Coronary artery (tissue), 2 donors: ENCODE measurements at regions not wholly inside any gene's neighbourhood (a gene's known extent, or its start where the extent isn't known, plus 50 kb on each side); places are given as distances from the start of the nearest gene placed in this dataset.

Source experiments
- DNase-seq: peaks from one replicate; pipeline ENCODE4 v3.0.0-alpha.2; 2017; ENCODE audit warnings: low spot score
- H3K27ac ChIP-seq, 2 donors: fragments of 200-600 bp; sonication (generic); one replicate each; pipeline ENCODE4 v1.5.1; 2016 to 2019
- H3K4me3 ChIP-seq: fragments of 200-600 bp; sonication (generic); 2 replicates; pipeline ENCODE4 v1.5.1; 2016; ENCODE audit warnings: mild to moderate bottlenecking, moderate library complexity
- CTCF ChIP-seq: fragments of 200-600 bp; sonication (generic); IDR thresholded peaks from one replicate; pipeline ENCODE4 v1.5.1; 2019; ENCODE audit warnings: antibody characterized with exemption

GRCh38 chr13:37212826-37213225 is 107.4 kb upstream of the CSNK1A1L start:
- no peak overlapping the region for H3K27ac ChIP-seq
- no peak for TF ChIP-seq CTCF
- no peak overlapping the region for H3K4me3 ChIP-seq
- DNase-seq, result no peak

- DNase-seq, result no peak
- TF ChIP-seq CTCF, result no peak
- Histone ChIP-seq H3K27ac (no peak overlapping the region), H3K4me3 (no peak overlapping the region)
Measured at GRCh38 chr13:37211487-37211886, 106.0 kb upstream of the CSNK1A1L start.

DNA sequence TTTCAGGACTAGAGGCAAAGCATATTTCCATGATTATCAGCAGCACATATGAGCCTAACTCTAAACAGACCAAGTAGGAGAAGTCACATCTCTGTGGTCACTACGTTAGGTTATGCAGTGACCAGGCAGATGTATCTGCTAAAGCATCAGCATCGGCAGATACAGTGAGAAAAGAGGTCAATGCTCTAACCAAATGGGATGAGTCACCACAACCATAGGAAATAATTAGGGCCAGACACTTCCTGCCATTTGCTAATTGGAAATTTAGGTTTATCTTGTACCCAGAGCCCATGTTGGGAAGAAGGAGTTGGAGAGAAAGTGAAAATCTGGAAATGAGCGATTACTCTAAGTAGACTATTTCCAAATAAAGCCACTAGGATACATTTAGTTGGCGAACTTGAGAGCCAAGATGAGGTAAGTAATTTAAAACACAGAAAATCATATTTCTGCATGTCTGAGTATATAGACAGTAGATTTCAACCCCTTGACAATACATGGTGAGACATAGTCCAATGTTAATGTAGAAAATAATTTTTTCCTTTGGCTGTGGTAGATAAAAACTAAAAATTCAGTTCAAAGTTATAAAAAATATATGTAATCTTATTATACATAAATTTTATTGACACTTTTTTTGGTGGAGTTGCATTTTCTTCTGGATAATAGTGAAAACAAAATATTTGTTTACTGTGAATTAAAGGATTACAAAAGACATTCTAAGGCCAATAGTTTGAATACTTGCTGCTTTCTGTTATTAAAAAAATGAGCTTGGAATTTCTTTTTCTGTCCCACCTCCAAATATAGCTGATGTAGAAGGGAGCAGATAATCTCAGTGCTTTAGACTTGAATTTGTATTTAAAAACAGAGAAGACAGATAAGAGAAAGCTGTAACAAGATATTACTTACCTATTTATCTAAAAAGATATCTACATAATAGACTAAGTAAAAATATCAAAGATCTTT is 104.4 kb upstream of the CSNK1A1L start:
- no peak for DNase-seq
- Histone ChIP-seq H3K27ac (peak overlapping the region; percentile 5 to 37), H3K4me3 (no peak overlapping the region)
- TF ChIP-seq CTCF, result no peak

GRCh38 chr13:37207691-37208451 is 102.4 kb upstream of the CSNK1A1L start:
- Histone ChIP-seq H3K27ac (peak overlapping the region; percentile 37 to 48), H3K4me3 (peak overlapping the region; percentile 42)
- no peak for TF ChIP-seq CTCF
- no peak for DNase-seq

DNA sequence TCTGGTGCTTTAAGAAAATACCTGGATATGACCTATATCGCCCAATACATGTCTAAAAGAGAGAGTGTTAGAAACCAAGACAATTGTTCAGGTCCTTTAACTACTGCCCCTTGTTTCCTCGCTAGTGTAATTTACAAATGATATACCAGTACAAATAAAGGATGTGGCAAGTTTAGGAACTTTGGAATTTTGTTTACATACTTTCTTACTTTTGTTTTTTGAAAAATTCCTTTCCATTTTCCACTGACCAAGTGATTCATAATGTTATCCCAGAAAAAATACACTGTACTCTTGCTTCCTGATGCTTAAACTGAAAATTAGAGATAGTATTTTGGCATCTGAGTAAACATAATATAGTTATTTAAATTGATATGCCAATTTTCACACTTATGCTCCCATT is 96.8 kb upstream of the CSNK1A1L start:
- H3K4me3 ChIP-seq, result no peak overlapping the region
- DNase-seq, result no peak
- TF ChIP-seq CTCF, result no peak
- H3K27ac ChIP-seq, result no peak overlapping the region

DNA sequence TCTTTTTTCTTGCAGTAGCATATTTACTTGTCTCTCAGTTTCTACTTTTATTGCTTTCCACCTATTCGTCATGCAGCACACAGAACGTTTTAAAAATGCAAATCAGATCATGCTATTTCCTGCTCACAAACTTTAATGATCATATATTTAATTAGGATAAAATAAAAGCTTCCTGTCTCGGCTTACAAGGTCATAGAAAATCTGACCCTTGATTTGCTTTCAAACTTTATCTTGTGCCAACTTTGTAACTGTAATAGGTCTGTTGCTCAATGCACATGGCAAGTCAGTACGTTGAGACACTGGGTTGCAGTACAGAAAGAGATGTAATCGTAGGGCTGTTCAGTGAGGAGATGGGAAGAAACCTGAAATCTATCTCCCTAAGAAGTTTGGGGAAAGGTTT is 95.6 kb upstream of the CSNK1A1L start:
- TF ChIP-seq CTCF, result no peak
- no peak overlapping the region for H3K4me3 ChIP-seq
- no peak for DNase-seq
- H3K27ac ChIP-seq, result no peak overlapping the region
